GM18858 (cell line): ENCODE measurements at regions not wholly inside any gene's neighbourhood (a gene's known extent, or its start where the extent isn't known, plus 50 kb on each side); places are given as distances from the start of the nearest gene placed in this dataset.
"Not testable (repeated sequence)": the region's sequence is repeated elsewhere in the genome, so short reads cannot be mapped to it uniquely, and the experiment has no call there.

Experiments
- ATAC-seq: cut with Tn5 transposase; IDR thresholded peaks from one replicate; pipeline ENCODE4 v1.9.1; 2021; ENCODE audit not compliant: unreplicated experiment

DNA sequence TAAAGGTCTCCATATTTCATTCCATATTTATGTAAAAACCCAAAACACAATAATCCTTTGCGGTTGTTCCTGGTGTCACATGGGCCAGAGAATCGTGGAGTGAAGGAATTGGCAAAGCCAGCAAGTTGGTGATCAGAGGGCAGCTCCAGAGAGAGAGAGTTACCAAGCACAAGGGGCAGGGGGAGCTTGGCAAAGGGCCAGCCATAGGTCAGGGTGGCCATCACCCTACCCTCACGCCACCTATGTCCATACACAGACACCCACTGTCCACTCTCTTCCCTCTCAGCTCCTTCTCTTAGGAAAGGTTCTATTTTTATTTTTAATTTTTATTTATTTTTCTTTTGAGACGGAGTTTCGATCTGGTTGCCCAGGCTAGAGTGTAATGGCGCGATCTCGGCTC is 163.2 kb upstream of the JARID2 start:
- no peak for ATAC-seq

DNA sequence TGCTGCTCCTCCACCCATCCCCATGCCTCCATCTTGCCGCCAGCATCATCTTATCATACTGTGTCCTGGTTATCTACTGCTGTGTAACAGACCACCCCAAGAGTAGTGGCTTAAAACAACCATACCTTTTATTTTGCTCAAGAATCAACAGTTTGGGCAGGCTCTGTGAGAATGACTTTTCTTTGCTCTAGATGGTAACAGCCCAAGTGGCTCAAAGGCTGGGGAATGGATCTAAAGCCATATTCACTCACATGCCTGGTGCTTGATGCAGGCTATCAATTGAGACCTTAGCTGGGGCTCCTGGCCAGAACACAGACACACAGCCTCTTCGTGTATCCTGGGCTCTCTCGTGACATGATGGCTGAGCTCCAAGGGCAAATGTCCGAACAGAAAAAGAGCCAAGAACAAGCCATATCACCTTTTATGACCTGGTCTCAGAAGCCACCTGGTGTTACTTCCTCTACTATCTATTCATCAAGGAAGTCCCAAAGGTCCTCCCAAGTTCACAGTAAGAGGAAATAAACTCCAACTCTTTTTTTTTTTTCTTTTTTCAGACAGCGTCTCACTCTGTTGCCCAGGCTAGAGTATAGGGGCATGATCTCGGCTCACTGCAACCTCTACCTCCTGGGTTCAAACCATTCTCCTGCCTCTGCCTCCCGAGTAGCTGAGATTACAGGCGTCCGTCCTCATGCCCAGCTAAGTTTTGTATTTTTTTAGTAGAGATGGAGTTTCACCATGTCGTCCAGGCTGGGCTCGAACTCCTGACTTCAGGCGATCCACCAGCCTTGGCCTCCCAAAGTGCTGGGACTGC is 159.3 kb upstream of the JARID2 start:
- no peak for ATAC-seq

DNA sequence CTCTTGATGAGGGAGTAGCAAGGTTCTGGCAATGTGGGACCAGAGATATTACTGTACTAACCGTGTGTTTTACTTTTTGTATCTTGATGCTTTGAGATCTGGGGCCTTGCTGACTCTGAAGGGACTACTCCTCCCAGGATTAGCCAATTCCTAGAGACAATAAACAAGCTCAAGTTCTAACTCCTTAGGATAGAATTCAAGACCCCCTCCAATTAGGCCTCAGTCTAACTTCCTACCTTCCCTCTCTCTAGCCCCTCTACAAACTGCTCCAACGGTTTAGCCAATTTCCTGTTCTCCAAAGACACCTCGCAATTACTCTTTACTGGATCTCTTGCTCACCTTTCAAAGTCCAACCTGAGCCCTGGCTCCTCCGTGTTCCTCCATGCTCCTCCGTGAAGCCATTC is 158.7 kb upstream of the JARID2 start:
- ATAC-seq = no peak

DNA sequence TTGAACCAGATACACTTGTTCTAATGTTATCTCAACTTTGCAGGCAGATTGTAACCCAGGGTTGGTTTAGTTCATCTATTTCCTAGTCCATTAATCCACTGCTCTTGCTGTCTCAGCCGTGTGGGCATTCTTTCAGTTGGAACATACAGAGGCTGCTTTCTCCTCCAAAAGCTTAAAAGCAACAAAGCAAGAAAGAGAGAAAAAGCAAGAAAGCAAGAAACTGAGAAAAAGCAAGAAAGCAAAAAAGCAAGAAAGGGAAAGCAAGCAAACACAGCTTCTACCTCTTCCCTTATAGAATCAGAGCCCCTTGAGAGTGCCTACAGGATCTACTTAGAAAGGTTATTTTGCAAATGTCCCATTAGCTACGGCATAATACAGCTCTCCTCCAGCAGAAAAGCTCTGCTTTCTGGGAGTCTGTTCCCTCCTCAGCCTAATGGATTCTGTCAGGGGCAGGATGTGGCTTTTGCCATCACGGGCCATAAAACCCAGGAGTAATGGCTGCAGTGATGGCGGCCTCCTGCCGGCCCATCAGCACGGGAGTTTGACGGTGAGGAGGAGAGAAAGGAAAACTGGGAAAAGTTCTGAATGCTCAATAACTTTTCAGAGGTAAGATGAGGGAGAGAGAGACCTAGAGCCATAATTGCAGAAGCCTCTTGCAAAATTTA is 156.8 kb upstream of the JARID2 start:
- no peak for ATAC-seq

DNA sequence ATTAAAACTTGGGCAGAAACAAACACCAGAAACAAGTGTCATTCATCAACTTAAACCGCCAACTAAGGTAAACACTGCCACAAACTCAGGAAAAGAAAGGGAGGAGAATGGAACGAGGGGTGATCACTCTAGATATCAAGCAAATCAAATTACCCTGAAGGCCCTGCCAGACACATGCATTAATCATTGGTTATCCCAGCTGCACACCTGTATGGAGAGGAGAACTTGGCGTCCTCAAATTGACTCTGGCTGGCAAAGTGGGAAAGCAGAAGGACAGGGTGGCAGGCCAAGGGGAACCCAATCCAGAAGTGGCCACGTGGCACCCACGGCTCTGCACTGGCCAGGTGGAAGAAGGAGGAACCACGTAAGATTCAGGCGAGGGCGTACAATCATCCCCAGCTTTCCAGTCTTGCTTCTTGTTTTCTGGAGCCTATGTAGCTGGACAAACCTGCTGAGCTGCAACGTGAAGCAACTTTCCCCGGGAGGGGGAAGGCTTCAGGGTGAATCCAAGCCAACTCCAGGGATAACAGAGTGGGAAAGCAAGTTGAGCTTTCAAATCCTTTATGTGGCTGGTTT is 156.2 kb upstream of the JARID2 start:
- no peak for ATAC-seq

DNA sequence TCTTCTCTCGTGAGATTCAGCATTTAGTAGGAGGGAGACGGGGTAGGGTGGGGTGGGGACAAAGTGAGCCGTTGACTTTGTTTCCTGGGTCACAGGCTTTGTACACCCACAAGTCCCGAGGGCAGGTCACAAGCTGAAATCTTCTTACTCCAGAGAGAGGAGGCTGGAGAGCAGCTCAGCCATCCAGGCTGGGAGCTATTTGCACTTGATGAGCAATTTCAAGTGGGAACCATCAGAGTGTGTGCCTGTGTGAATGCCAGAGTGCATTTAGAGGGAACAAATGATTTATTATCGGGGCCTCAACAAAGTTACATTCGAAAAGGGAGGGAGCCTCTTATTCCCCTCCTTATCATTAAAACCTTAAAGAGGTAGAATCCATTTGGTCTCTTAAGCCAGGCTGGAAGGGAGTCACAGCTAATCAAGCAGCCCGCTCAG is 155.7 kb upstream of the JARID2 start:
- ATAC-seq = no peak

DNA sequence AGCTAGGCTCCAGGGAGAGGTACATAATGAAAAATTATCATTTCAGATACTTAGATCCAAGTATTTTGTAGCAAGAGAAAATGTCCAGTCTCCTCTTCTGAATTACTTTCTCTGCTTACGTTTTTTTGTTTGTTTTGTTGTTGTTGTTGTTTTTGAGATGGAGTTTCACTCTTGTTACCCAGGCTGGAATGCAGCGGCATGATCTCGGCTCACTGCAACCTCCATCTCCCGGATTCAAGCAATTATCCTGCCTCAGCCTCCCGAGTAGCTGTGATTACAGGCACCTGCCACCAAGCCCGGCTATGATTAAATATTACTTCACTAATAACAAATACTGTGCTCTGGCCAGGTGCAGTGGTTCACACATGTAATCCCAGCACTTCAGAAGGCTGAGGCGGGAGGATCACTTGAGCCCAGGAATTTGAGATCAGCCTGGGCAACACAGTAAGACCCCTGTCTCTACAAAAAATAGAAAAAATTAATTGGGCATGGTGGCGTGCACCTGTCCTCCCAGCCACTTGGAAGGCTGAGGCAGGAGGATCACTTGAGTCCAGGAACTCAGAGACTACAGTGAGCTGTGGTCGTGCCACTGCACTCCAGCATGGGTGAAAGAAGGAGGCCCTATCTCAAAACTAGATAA is 155.0 kb upstream of the JARID2 start:
- ATAC-seq = no peak

DNA sequence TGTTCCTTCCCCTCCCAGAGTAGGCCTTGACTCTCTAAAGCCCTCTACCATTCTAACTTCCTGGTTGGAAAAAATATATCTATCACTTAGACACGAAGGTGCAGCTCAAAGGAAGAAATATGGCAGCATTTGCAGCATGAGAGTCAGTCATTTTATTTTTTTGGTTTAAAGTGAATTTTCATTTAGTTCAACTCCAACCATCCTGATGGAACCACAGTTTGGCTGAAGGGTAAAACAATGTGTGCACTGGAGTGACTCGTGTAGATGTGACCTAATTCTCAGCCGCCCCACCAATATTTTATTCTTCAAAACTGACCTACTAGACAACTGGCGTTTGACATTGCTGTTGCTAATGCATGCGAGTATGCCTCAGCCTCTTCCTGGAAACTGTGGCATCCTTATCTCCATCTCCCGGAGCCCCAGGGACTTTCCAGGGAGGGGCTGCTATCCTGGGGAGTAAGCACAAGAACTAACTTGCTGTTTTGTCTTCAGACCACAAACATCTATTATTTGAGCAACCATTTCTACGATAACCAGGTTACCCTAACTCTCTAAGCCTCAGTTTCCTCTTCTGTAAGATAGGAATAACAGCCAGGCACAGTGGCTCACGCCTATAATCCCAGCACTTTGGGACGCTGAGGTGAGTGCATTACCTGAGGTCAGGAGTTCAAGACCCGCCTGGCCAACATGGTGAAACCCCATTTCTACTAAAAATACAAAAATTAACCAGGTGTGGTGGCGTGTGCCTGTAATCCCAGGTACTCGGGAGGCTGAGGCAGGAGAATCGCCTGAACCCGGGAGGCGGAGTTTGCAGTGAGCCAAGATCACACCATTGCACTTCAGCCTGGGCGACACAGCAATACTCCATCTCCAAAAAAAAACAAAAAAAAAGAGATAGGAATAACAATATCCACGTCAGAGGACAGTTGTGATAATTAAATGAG is 148.7 kb upstream of the JARID2 start:
- no peak for ATAC-seq

DNA sequence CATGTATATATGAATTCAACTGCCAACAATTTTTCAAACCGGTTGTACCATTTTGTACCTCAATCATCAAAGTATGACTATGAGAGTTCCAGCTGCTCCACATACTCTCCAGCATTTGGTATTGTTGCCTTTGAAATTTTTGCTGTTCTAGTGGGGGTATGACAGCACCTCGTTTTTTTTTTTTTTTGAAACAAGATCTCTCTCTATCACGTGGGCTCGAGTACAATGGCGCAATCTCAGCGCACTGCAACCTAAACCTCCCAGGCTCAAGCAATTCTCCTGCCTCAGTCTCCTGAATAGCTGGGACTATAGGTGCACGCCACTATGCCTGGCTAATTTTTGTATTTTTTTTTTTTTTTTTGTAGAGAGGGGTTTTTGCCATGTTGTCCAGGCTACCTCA is 144.7 kb upstream of the JARID2 start:
- no peak for ATAC-seq

DNA sequence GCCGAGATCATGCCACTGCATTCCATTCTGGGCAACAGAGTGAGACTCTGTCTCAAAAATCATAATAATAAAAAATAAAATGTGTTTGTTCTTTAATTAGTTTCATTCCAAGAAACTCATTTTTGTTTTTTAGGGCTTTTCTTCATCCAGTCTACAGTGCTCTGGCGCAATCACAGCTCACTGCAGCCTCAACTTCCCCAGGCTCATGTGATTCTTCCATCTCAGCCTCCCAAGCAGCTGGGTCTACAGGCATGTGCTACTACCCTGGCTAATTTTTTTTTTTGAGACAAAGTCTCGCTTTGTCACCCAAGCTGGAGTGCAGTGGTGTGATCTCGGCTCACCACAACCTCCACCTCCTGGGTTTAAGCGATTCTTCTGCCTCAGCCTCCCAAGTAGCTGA is 143.6 kb upstream of the JARID2 start:
- no peak for ATAC-seq

DNA sequence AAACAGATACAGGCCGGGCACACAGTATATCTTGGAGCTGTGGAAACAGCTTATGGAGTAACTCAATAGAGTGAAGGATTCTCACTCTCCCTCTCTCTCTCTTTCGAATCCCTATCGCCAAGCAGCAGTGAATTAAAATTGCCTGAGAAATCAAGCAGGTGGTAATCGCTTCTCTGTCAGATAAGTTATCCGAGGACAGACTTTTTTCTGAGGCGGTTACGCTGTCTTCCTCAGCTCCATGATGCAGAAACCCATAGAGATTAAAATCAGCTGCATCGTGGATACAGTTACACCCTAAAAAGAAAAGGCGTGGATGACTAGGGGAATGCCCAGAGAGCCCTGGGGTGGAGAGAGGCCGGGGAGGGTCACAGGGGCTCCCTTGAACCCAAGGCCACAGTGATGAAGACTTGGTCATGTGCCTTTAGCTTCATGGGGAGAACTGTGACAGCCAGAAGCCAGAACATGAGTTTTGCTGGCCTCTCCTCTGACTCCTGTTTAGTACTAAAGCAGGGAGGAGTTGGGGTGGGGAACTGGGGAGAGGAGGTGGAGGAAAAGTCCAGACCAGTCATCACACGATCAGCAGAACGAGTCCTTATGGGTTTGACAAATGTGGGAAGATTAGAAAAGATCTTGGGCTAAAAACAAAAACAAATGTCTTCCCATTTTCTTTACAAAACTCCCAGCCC is 138.8 kb upstream of the JARID2 start:
- no peak for ATAC-seq

DNA sequence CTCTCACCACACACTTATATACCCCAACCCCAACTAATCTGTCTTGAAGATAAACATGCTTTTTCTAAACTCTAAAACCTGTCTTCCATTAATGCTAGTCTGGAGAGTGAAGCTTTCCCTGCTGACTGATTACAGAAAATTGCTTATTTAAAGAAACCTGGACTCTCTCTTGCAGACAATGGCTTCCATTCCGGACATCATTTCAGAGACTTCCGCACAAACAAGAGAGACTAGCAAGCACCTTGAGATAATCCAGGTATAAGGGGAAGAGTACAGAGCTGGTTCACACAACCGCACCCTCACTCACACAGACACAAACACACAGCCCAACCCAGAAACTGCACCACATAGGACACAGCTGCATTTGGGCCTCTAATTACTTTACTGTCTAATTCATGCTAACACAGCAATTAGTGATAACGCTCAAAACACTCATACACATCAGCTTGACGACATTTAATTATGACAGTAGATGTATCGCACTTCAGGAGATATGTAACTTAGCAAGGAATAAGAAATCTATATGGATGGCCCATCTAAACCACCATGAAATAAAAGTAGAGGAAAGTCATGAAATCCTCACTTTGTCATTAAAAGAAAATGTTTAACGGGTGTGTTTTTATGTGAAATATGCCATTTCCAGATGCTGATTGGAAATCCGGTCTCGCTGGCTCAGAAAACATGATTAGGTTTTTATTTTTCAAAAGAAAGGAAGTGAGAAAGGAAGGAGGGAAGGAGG is 138.1 kb upstream of the JARID2 start:
- no peak for ATAC-seq

DNA sequence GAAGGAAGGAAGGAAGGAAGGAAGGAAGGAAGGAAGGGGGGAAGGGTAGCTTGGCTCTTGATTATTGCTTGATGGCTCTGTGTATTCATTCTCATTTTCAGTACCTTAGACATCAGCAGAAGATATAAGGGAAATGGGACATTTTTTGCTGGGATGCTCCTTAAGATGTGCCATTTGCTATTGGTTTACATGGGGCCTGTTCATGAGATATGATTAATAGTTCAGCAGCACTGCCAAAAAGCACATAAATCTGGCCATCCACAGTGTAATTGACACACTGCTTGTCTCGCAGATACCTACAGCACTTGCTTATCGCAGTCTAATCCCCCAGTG is 137.5 kb upstream of the JARID2 start:
- ATAC-seq = no peak

DNA sequence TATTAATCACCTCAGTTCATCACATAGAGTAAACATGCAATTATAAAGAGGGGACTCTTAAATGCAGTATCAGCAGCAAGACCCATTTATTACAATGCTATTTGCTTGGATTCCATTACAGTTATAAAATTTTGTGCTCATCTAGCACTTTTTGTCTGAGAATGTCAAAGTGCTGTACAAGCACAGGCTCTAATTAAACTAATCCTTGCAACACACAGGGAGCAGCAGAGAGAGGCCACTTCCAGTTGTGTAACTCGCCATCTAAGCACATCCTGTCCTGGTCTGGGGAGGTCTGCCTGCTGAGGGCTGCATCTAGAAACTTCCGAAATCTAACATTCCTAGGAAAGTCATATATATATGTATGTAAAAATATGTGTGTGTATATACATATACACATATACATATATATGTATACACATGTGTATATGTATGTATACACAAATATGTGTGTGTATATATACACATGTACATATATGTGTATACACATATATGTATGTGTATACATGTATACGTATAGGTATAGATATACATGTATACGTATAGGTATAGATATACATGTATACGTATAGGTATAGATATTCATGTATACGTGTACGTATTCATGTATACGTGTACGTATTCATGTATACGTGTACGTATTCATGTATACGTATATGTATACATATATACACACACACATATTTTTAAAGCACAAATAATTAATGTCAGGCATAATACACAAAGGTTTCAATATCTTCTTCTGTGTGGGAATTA is 136.4 kb upstream of the JARID2 start:
- no peak for ATAC-seq

DNA sequence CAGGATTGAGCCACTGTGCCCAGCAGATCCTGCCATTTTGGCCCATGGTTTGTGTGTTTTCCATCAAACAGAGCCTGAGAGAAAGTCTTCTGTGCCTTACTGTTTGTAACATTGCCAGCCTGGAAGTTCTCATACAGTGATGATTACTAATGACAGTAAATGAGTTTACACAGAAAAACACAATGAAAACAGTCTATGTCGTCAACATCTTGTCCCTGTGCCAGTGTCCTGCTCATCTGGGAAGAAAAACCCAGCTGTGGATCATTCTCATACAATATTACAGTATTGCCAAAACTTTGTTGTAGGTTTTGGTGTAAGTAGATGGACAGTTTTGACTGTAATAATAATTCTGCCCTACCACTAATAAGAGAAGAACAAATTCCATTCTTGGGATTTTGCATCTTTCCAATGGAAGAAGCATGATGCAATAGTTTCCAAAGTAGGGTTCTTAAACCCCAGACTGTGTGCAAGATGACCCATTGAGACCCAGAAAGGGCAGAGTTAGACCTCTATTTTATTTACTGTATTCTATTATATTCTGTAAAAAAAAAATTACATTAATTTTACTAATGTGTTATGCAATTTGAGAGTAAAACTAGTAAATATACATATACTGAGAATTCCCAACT is 135.0 kb upstream of the JARID2 start:
- no peak for ATAC-seq

DNA sequence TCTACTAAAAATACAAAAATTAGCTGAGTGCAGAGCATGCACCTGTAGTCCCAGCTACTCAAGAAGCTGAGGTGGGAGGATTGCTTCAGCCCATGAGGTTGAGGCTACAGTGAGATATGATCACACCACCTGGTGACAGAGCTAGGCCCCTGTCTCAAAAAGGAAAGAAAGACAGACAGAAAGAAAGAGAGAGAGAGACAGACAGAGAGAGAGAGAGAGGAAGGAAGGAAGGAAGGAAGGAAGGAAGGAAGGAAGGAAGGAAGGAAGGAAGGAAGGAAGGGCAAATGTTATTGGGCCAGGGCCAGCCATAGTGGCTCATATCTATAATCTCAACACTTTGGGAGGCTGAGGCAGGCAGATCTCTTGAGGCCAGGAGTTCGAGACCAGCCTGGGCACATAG is 134.3 kb upstream of the JARID2 start:
- not testable (repeated sequence) for ATAC-seq

DNA sequence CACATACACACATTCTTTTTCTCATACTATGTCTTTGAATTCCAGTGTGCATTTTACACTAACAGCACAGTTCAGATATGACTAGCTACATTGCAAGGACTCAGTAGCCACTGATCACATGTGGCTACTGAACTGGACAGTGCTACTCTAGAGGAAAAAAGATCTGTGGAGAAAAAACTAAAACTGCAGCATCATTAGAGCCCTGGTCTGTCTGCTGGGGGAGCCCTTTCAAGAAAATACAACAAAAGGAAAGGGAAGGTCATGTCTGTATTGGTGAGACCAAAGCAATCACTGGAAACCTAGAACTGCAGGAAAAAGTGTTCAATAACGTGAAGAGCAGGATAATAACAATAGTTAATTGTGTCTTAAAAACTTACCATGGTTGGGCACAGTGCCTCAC is 132.3 kb upstream of the JARID2 start:
- no peak for ATAC-seq

DNA sequence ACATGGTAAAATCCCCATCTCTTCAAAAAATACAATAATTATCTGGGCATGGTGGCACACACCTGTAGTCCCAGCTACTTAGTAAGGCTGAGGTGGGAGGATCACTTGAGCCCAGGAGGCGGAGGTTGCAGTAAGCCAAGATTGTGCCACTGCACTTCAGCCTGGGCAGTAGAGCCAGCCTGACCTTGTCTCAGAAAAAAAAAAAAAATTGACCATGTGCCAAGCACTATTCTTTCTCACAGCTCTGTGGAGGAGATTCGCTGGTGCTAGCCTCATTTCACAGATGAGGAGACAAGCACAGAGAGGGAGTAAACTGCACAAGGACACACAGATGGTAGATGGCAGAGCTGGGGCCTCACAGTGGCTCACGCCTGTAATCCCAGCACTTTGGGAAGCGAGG is 131.8 kb upstream of the JARID2 start:
- ATAC-seq = no peak
